ENCODE measurements at regions not wholly inside any gene's neighbourhood (a gene's known extent, or its start where the extent isn't known, plus 50 kb on each side); places are given as distances from the start of the nearest gene placed in this dataset.

GRCh38 chr18:44171301-44171700 lies 509.4 kb upstream of the SETBP1 start:
- DNase-seq: no peak

- no peak for DNase-seq
These were observed 504.8 kb upstream of the SETBP1 start for GRCh38 chr18:44175891-44176290.

- no peak for DNase-seq
These were observed 502.2 kb upstream of the SETBP1 start for GRCh38 chr18:44178476-44178875.

GRCh38 chr18:44179693-44180092 lies 501.0 kb upstream of the SETBP1 start:
- DNase-seq: no peak

- no peak for DNase-seq
These were observed 500.0 kb upstream of the SETBP1 start for GRCh38 chr18:44180683-44181082.

GRCh38 chr18:44181951-44182747 lies 498.5 kb upstream of the SETBP1 start:
- no peak for DNase-seq

- no peak for DNase-seq
These were observed 494.7 kb upstream of the SETBP1 start for GRCh38 chr18:44186001-44186400.

GRCh38 chr18:44187090-44187489 lies 493.6 kb upstream of the SETBP1 start:
- DNase-seq: no peak

GRCh38 chr18:44195394-44196140 lies 485.1 kb upstream of the SETBP1 start:
- DNase-seq: no peak

GRCh38 chr18:44197832-44198611 lies 482.7 kb upstream of the SETBP1 start:
- no peak for DNase-seq

- no peak for DNase-seq
These were observed 481.9 kb upstream of the SETBP1 start for GRCh38 chr18:44198612-44199284.

GRCh38 chr18:44213293-44213692 lies 467.4 kb upstream of the SETBP1 start:
- no peak for DNase-seq

GRCh38 chr18:44214396-44214795 lies 466.3 kb upstream of the SETBP1 start:
- no peak for DNase-seq

- no peak for DNase-seq
These were observed 464.5 kb upstream of the SETBP1 start for GRCh38 chr18:44216169-44216568.

- DNase-seq: no peak
These were observed 453.2 kb upstream of the SETBP1 start for GRCh38 chr18:44227501-44227900.

- peak; percentile 49 to 57 for DNase-seq
These were observed 451.0 kb upstream of the SETBP1 start for GRCh38 chr18:44229693-44230108.

GRCh38 chr18:44231936-44232335 lies 448.8 kb upstream of the SETBP1 start:
- DNase-seq: no peak

- no peak for DNase-seq
These were observed 448.2 kb upstream of the SETBP1 start for GRCh38 chr18:44232500-44232899.

- DNase-seq: no peak
These were observed 442.2 kb upstream of the SETBP1 start for GRCh38 chr18:44238454-44238853.

GRCh38 chr18:44238911-44239310 lies 441.8 kb upstream of the SETBP1 start:
- DNase-seq: no peak

GRCh38 chr18:44241020-44241419 lies 439.7 kb upstream of the SETBP1 start:
- no peak for DNase-seq

- DNase-seq: no peak
These were observed 435.7 kb upstream of the SETBP1 start for GRCh38 chr18:44245019-44245418.

GRCh38 chr18:44246001-44246400 lies 434.7 kb upstream of the SETBP1 start:
- no peak for DNase-seq
